Esophagus (tissue), 2 donors: ENCODE measurements at regions not wholly inside any gene's neighbourhood (a gene's known extent, or its start where the extent isn't known, plus 50 kb on each side); places are given as distances from the start of the nearest gene placed in this dataset.

Experiments
- H3K27ac ChIP-seq, 2 donors: one replicate each; pipeline ENCODE4 v1.5.1; 2013; ENCODE audit warnings: low read depth in 2 of 2, mild to moderate bottlenecking in 2 of 2, inconsistent platforms in 1 of 2, low read length in 1 of 2, moderate library complexity in 1 of 2
- H3K27me3 ChIP-seq, 2 donors: one replicate each; pipeline ENCODE4 v1.6.1; 2013; ENCODE audit warnings: low read length in 2 of 2, control low read depth in 1 of 2, mild to moderate bottlenecking in 1 of 2; ENCODE audit not compliant: insufficient read depth in 2 of 2, control insufficient read depth in 1 of 2
- H3K36me3 ChIP-seq, 2 donors: one replicate each; pipeline ENCODE4 v1.6.1; 2013; ENCODE audit warnings: low read length in 1 of 2; ENCODE audit not compliant: control insufficient read depth in 2 of 2, insufficient read depth in 2 of 2
- H3K4me1 ChIP-seq, 2 donors: one replicate each; pipeline ENCODE4 v1.6.1; 2013; ENCODE audit warnings: low read length in 1 of 2; ENCODE audit not compliant: control insufficient read depth in 2 of 2, insufficient read depth in 2 of 2
- H3K4me3 ChIP-seq, 2 donors: one replicate each; pipeline ENCODE4 v1.5.1; 2013; ENCODE audit warnings: low read length in 2 of 2, mild to moderate bottlenecking in 2 of 2, low read depth in 1 of 2, moderate library complexity in 1 of 2
- H3K9me3 ChIP-seq, 2 donors: one replicate each; pipeline ENCODE4 v1.6.1; 2013; ENCODE audit warnings: mild to moderate bottlenecking in 2 of 2, low read depth in 1 of 2, low read length in 1 of 2, moderate library complexity in 1 of 2; ENCODE audit not compliant: control insufficient read depth in 2 of 2, insufficient read depth in 1 of 2
- WGBS, 2 donors: extraction: QIAGEN DNeasy Blood & Tissue Kit; methylation state at CpG; one replicate each; pipeline ENCODE4 v1.1.7; 2013; 5-methylcytosine and 5-hydroxymethylcytosine counted together
- donor health status: healthy with polysubstance abuse.
- donor health status: Bipolar disorder and iron deficiency.

GRCh38 chr7:26964156-26964808 lies 99.9 kb upstream of the SKAP2 start:
- H3K9me3 ChIP-seq: no peaks in the 10 kb centered on the region
- no peaks in the 10 kb centered on the region for H3K4me1 ChIP-seq
- H3K36me3 ChIP-seq: no peaks in the 10 kb centered on the region
- no peak overlapping the region for H3K27ac ChIP-seq
- WGBS, 2 donors: 69 to 78% methylated on average over 2 of the region's 2 CpGs
- H3K4me3 ChIP-seq: no peak overlapping the region
- H3K27me3 ChIP-seq: no peaks in the 10 kb centered on the region

DNA sequence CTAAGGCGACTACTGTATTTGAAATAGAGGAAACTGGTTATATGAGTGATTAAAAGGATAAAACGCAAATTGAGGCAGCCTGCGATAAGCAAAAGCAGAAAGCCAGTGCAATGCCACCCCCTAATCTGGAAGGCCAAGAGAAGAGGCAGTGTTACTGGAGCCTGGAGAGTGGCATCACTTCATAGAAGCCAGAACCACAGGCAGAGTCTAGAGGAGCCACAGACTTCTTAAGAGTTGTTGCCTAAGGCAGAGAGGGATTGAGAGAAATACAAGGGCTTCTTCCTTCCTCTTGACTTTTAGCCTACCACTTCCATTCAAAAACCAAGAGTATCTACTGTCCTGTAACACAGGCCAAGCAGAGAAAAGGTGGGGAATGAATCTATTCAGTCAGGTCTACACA lies 94.9 kb upstream of the SKAP2 start:
- no peaks in the 10 kb centered on the region for H3K27me3 ChIP-seq
- H3K4me3 ChIP-seq: no peak overlapping the region
- WGBS, 2 donors: 74 to 82% methylated on average over 3 of the region's 3 CpGs
- no peaks in the 10 kb centered on the region for H3K36me3 ChIP-seq
- H3K27ac ChIP-seq: no peak overlapping the region
- no peaks in the 10 kb centered on the region for H3K9me3 ChIP-seq
- no peaks in the 10 kb centered on the region for H3K4me1 ChIP-seq

GRCh38 chr7:26958834-26959233 lies 94.4 kb upstream of the SKAP2 start:
- no peaks in the 10 kb centered on the region for H3K27me3 ChIP-seq
- no peaks in the 10 kb centered on the region for H3K36me3 ChIP-seq
- no peak overlapping the region for H3K27ac ChIP-seq
- H3K4me3 ChIP-seq: no peak overlapping the region
- H3K9me3 ChIP-seq: no peaks in the 10 kb centered on the region
- H3K4me1 ChIP-seq: no peaks in the 10 kb centered on the region
- 51 to 72% methylated on average over 5 of the region's 5 CpGs for WGBS, 2 donors

DNA sequence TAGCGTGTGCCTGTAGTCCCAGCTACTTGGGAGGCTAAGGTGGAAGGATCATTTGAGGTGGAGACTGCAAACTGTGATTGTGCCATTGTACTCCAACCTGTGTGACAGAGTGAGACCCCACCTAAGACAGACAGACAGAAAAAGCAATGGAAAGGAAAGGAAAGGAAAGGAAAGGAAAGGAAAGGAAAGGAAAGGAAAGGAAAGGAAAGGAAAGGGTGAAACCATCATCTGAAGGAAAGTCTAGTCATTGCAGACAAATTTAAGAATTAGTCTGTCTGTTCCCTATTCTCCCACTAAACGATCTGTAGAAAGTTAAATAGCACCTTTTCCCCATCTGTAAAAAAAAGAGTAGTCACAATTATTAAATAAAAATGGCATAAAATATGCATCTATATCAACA lies 91.1 kb upstream of the SKAP2 start:
- Histone ChIP-seq H3K27ac (no peak overlapping the region), H3K4me3 (no peak overlapping the region), H3K4me1 (no peaks in the 10 kb centered on the region), H3K9me3 (no peaks in the 10 kb centered on the region), H3K36me3 (no peaks in the 10 kb centered on the region), H3K27me3 (no peaks in the 10 kb centered on the region)
- 80 to 83% methylated on average over 2 of the region's 2 CpGs for WGBS, 2 donors

- H3K9me3 ChIP-seq: no peaks in the 10 kb centered on the region
- 55 to 59% methylated on average over 4 of the region's 4 CpGs for WGBS, 2 donors
- no peaks in the 10 kb centered on the region for H3K36me3 ChIP-seq
- no peaks in the 10 kb centered on the region for H3K27me3 ChIP-seq
- no peak overlapping the region for H3K4me3 ChIP-seq
- H3K27ac ChIP-seq: no peak overlapping the region
- no peaks in the 10 kb centered on the region for H3K4me1 ChIP-seq
Observed at GRCh38 chr7:26954951-26955350, 90.6 kb upstream of the SKAP2 start.

- 86 to 87% methylated on average over 4 of the region's 4 CpGs for WGBS, 2 donors
- no peaks in the 10 kb centered on the region for H3K4me1 ChIP-seq
Observed at GRCh38 chr7:26951407-26951950, 87.1 kb upstream of the SKAP2 start.

DNA sequence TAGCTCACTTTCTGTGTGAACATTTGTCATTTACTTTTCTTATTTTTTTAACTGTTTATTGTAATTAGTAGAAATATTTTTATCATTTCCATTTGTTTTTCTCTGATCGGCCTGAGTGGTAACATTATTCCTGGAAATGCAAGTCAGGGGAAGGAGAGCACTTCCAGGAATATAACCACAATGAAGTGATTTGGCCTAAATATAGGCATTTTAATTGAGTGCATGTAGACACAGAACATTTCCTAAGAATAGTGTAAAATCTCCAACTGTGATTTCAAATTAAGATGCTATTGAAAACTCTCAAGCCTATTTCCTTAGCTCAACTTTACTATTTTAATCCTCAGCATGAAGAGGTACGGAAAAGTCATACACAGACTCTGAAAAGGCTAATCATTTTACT lies 86.5 kb upstream of the SKAP2 start:
- WGBS, 2 donors: 78% methylated on average over 2 of the region's 2 CpGs
- Histone ChIP-seq H3K36me3 (no peaks in the 10 kb centered on the region), H3K4me3 (no peak overlapping the region), H3K9me3 (no peaks in the 10 kb centered on the region), H3K4me1 (no peaks in the 10 kb centered on the region), H3K27ac (no peak overlapping the region), H3K27me3 (no peaks in the 10 kb centered on the region)

More at GRCh38 chr7:26951407-26951950, 87.1 kb upstream of the SKAP2 start:
- Histone ChIP-seq H3K36me3 (no peaks in the 10 kb centered on the region), H3K9me3 (no peaks in the 10 kb centered on the region), H3K4me3 (no peak overlapping the region), H3K27me3 (no peaks in the 10 kb centered on the region), H3K27ac (no peak overlapping the region)

- H3K27ac ChIP-seq: no peak overlapping the region
- H3K27me3 ChIP-seq: no peaks in the 10 kb centered on the region
- no peaks in the 10 kb centered on the region for H3K36me3 ChIP-seq
- WGBS, 2 donors: 47 to 58% methylated on average over 1 of the region's 1 CpG
- H3K9me3 ChIP-seq: no peaks in the 10 kb centered on the region
- H3K4me3 ChIP-seq: no peak overlapping the region
- no peaks in the 10 kb centered on the region for H3K4me1 ChIP-seq
Observed at GRCh38 chr7:26949319-26949718, 84.9 kb upstream of the SKAP2 start.

DNA sequence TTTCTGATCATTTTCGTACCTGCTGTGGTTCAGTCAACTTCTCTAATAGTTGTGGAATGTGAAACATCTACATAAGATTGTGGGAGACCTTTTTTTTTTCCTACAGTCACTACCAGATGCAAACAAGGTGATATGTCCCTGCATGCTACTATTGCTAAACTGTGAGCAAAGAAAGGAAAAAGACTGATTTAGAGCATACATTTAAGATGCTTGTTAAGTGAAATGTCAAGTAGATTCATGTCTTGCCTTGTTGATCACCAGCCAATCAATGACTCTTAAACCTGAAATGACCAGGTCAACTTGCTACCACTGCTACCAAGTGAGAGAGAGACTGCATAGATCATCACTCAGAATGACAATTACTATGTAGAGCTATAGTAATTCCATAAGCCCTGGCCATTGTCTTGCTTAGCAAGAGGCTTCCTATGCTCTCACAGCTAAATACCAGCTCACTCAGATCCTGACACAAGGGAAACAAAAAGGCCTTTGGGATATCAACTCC lies 84.3 kb upstream of the SKAP2 start:
- H3K27me3 ChIP-seq: no peaks in the 10 kb centered on the region
- no peak overlapping the region for H3K27ac ChIP-seq
- no peaks in the 10 kb centered on the region for H3K36me3 ChIP-seq
- no peaks in the 10 kb centered on the region for H3K4me1 ChIP-seq
- no peak overlapping the region for H3K4me3 ChIP-seq
- 19 to 28% methylated on average over 1 of the region's 1 CpG for WGBS, 2 donors
- no peaks in the 10 kb centered on the region for H3K9me3 ChIP-seq
